Gastroesophageal sphincter (tissue), 3 donors: ENCODE measurements at regions not wholly inside any gene's neighbourhood (a gene's known extent, or its start where the extent isn't known, plus 50 kb on each side); places are given as distances from the start of the nearest gene placed in this dataset.

ENCODE experiments used
- POLR2A ChIP-seq, 2 donors: fragments of 450-650 bp; IDR thresholded peaks; one replicate each; pipeline ENCODE4 v1.6.1; 2017; ENCODE audit warnings: antibody characterized with exemption in 2 of 2, mild to moderate bottlenecking in 2 of 2, moderate library complexity in 1 of 2
- TF ChIP-seq, protein P1 (sequence below), 4 experiments: fragments of 200-600 bp in 2 of 4; fragments of 450-650 bp in 2 of 4; sonication (generic) in 1 of 4; IDR thresholded peaks; one replicate each; pipeline ENCODE4 v1.5.1; 2017 to 2019; ENCODE audit warnings: antibody characterized with exemption in 4 of 4, mild to moderate bottlenecking in 2 of 4, moderate library complexity in 2 of 4

DNA sequence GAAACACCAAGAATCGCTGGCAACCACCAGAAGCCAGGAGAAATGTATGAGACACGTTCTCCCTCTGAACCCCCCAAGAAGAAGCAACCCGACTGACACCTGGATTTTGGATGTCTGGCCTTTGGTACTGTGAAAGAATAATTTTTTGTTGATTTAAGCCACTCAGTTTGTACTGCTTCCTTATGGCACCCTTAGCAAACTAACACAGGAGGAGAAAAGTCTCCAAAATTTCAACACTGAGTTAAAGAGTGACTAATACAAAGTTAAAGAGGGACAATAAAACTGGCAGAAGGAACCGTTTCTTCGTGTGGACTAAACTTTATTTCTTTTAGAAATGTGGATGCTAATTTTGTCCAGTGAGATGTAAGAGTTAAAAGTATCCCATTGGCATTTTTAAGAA is 660.9 kb upstream of the LINC00305 start:
- TF ChIP-seq POLR2A (IDR thresholded peaks at IDR 0.05) = no peak
- TF ChIP-seq, protein P1, sequence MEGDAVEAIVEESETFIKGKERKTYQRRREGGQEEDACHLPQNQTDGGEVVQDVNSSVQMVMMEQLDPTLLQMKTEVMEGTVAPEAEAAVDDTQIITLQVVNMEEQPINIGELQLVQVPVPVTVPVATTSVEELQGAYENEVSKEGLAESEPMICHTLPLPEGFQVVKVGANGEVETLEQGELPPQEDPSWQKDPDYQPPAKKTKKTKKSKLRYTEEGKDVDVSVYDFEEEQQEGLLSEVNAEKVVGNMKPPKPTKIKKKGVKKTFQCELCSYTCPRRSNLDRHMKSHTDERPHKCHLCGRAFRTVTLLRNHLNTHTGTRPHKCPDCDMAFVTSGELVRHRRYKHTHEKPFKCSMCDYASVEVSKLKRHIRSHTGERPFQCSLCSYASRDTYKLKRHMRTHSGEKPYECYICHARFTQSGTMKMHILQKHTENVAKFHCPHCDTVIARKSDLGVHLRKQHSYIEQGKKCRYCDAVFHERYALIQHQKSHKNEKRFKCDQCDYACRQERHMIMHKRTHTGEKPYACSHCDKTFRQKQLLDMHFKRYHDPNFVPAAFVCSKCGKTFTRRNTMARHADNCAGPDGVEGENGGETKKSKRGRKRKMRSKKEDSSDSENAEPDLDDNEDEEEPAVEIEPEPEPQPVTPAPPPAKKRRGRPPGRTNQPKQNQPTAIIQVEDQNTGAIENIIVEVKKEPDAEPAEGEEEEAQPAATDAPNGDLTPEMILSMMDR (IDR thresholded peaks at IDR 0.05) = no peak
